Activated CD8-positive, alpha-beta memory T cell treated with anti-CD3 and anti-CD28 coated beads for 48 hours (primary cell): ENCODE measurements at regions not wholly inside any gene's neighbourhood (a gene's known extent, or its start where the extent isn't known, plus 50 kb on each side); places are given as distances from the start of the nearest gene placed in this dataset.

Source experiments
- DNase-seq, 3 experiments: peaks; one replicate each; pipeline ENCODE4 v3.0.0-alpha.2; 2020; ENCODE audit warnings: low read depth in 2 of 3, low spot score in 2 of 3

DNA sequence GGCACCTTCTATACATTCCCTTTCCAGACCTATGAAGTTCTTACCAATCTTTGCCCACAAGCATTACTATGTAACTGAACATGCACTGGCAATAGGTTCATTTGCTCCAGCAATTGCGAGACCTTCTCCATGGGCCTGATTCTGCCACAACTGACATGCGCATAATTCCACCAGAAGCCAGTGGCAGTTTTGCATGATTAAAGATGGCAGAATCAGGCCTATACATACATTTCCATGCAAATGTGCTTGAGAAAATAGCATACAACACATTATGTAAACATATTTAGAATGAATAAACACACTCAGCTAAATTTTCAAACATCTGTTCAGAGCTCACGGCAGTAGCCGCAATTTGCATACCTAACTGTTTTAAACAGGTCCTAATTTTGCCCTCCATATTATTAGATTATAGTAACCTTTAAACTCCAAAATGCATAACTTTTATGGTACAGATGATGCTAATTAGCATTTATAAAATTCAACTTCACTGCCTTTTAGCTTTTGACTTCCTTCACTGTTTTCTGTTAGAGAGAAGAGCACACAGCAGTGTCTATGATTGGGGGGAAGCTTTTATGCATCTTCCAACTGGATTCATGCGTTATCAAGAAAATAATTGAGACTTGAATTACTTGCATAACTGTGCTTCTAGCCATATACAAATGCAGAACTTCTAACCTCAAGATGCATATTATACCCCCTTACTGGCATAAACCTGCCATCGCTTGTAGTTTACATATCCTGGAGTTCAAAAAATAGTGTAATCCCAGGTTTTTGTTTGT, 155.3 kb upstream of the CDH19 start:
- no peak for DNase-seq

DNA sequence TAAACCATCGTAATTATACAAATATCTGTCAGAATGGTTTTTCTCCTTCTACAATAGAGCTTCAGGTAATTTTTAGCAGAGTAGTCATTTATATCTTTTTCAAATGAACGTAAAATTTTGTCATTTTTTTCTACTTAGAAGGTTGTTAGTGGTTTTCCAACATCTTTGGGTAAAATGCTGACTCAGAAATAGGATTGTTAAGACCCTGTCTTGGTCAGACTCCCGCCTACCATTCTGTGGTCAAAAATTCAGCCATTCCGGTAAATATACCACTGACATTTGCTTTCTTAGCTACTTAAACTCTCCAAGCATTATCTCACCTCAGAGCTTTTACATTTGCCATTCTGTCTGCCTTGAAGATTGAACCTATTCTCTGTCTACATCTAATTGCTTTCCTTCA, 154.1 kb upstream of the CDH19 start:
- DNase-seq: no peak

DNA sequence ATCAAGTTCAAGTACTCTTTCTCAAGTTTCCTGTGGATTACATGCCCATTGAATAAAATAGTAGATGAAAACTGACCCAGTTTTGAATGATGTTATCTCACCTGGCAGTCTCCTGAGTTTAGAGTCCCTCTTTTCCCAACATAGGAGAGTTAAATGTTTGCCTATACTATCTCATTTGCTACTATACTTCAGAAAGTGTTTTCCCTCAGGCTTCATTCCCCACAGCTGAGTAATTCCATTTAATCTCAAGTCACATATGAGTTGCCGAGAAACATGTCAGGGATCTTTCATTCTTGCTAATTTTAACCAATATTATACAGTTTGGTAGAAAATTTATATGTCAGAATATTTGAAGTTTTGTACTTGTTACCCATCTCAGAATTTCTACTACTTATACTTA, 150.4 kb upstream of the CDH19 start:
- no peak for DNase-seq

DNA sequence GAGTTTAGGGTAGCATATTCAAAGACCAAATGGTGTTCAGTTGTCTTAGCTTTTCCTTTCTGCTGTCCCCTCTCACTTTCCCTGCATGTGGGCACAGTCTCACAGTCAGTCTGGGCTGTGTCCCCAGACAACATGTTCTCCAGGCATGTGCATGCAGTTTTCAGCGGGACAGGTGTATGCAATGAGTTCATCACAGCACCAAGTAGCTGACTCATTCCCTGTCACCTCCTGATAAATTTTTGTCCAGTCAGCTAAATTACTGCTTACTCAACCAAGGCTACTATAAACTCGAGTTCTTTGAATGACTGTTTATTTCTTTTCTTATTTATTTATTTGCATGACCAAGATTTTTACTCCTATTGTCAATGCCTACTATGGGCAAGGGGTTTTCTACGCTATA, 148.8 kb upstream of the CDH19 start:
- no peak for DNase-seq

DNA sequence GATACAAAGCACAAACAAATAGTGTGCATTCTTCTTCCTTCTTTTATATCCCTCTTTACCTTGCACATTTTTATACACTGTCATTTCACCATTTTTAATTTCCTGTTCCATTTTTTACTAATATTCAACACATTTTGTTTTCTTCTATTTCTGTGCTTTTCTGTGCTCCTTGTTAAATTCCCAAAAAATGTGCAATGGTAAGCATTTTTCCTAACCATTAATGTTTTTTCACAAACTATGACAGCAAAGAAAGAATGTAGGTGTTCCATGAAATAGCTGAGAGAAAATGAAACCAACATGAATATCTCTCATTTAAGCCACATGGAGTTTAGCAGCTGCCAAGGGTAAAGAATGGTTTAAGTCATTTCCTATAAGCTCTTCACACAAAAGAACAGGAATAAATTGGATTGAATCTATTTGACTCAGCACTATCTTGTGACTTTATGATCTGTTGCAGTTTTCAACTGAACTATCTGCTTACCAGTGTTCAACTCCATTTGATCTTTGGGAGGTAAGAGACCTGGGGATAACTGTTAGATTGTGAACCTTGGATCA, 145.7 kb upstream of the CDH19 start:
- no peak for DNase-seq

DNA sequence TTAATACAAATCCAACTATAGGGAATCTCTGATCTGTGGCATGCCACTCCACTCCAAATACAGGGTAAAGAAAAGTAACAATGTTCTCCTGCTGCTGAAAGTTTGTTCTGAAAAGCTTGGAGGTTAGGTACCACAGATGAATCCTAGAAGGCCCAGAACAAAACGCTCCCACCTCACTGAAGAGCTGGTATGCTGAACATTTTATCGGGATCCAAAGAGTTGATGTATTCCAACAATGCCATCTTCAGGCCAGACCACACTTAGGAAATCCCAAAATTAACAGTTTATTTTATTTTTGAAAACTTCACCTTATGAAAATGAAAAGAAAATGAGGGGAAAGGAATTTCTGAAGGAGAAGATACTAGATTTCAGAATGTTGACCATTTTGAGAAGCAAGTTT, 145.1 kb upstream of the CDH19 start:
- no peak for DNase-seq

DNA sequence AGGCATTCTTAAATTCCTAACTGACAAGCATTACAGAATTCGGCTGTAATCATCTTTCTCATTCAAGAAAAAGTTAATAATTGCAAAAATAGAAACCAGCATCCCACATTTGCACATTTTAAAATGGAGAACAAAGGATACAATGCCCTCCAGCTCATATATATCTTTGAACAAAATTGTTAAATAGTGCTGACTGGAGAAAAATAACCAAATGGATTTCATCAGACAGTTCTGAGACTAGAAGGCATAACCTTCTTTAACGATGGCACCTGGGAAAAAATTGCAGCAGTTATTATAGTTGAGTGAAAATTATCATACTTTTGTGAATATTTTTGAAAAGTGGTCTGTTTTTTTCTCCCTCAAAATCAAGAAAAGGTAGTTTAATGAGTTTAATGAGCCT, 138.9 kb upstream of the CDH19 start:
- DNase-seq: no peak

DNA sequence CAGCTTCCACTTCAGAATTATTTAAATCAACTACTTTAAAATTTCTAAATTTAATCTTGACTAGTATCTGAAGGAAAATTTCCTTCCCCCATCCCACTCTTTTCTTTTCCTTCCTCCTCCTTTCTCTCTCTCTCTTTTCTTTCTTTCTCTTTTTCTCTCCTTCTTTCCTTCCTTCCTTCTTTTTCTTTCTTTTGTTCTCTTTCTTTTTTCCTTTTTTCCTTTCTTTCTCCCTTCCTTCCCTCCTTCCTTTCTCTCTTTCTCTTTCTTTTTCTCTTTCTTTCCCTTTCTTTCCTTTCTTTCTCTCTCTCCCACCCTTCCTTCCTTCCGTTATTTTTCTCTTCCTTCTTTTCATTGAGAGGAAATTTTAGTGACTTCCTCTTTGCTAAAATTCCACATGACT, 132.0 kb upstream of the CDH19 start:
- no peak for DNase-seq

DNA sequence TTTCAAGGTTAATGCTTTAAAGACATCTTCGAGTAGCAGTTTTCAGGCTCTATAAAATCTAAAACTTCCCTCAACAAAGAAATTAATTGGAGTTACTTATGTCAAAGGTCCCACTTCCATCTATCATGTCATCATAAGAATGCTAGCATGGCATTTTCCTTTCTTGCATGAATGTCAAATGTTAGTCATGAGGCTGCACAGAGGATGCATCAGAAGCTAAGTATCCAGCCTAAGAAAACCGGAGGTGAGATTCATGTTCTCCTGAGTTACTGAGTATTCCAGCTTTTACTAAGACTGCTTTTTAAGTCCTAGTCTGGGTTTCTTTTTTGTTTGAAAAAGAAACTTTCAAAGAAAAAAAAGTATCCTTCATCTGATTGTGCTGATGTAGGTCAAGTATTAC, 130.6 kb upstream of the CDH19 start:
- no peak for DNase-seq

DNA sequence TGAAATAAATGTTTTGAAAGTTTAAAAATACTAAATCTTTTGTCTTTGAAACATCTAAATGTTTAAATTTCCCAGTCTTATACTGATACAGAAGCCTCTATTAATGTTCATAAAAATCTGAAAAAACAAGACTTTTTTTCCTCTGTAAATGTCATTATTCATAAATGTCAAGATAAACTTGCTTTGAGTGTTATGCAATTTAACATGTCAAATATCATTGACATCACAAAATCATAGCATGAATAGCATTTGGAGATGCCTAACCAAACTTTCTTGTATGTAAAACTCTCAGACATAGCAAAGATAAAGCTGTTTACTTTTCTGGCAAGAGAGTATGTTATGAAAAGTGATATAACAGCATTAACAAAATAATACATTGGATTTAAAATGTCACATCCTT, 128.0 kb upstream of the CDH19 start:
- DNase-seq: no peak

DNA sequence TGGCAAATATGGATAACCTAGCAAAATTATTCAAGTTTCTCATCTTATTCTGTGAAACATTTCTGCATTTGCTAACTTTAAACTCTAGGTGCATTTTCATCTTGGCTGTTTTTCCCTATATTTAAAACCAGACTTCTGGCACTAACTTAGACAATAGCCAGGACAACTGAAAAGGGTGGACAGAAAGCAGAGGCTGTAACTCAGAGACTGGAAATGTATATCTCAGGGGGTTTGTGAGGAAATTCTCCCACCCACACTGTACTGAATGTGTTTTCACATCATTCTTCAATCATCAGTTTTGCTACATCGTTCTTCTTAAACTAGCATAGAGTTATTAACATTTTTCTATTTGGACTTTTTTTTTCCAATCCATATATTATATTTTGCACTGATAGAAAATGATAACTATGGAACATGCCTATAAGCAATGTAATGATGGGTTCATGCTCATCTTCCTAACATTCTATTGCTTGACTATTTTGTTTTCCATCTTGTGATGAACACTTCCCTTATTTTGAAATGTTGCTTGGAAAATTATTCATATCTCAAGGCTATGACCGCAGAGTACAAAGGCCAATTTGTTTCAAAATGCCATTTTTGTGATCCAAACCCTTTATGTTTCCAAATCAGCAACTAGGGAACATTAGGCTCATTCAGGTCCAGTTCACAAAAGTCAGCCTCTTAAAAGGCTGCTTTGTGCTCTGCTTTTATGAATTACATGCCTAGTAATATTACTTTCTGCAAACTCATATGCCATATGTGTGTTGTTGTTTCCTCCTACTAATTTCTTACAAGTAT, 125.8 kb upstream of the CDH19 start:
- DNase-seq: no peak

DNA sequence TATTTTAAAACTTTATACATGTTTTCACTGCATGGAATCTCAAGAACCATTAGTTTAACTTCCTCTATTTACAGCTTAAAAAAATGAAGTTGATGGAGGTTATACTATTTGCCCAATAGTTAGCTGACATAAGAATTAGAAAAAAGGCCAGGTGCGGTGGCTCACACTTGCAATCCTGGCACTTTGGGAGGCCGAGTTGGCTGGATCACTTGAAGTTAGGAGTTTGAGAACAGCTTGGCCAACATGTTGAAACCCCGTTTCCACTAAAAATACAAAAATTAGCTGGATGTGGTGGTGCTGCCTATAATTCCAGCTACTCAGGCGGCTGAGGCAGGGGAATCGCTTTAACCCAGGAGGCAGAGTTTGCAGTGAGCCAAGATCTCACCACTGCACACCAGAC, 125.1 kb upstream of the CDH19 start:
- no peak for DNase-seq

DNA sequence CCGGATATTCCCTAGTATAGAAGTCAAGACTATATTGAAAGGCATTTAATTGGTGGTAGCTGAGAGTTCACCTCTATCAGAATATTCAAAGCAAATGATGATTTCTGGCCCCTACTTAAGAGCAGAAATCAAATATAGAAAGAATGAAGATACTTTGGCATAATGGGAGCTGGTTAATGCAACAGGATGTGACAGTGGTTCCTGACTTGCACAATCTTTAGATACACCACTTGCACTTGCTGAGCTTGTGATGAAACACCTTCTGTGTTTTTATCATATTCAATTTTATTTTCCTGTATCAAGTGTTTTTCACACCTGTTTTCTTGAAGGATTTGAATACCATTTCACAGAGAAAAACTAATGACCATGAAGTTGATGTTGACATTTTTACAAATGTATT, 124.1 kb upstream of the CDH19 start:
- DNase-seq: no peak

DNA sequence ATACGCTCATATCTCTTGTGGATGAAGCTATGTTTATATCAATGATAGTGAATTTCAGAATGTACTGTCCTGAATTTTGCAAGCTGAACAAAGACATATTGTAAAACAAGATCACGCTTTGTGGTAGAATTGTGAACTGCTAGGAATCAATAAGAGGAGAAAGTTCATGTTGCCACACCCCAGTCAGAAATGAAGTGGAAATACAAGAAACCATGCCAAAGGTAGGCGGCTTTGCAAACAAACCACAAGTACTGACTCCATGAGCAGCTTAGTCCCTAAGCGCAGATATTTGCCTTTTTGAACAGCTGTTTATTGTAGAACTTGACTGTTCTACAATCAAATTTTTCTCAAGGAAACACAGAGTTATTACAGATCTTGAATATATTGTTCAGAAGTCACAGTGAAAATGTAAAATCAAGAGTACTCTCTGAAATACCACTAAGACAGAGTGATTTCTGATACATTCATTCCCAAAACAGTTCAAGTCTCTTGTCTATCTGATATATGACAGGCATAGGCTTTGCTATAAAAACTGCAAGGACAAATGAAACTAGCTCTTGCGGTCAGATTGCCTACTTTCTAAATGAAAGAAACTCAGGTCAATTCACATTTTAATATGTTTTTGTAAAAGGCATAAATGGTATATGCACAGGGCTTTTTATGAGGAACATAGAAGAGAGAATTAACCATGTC, 120.9 kb upstream of the CDH19 start:
- DNase-seq: no peak

DNA sequence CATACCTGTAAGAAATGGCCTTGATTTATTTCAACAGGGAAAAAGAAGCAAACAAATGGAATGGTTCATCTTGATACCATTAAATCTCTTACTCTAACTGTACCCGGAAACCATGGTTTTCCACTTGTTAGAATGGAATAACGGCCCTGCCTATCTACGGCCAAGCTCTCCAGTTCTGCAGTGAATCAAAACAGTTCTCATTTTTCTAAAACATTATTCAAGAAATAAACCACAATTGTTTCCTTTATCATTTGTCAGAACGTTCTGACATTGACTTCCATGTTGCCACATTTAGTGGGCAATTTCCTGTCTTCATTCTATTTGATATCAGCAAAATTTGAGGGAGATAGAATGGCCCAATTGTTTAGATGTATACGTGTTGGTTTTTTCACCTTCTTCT, 118.8 kb upstream of the CDH19 start:
- no peak for DNase-seq

DNA sequence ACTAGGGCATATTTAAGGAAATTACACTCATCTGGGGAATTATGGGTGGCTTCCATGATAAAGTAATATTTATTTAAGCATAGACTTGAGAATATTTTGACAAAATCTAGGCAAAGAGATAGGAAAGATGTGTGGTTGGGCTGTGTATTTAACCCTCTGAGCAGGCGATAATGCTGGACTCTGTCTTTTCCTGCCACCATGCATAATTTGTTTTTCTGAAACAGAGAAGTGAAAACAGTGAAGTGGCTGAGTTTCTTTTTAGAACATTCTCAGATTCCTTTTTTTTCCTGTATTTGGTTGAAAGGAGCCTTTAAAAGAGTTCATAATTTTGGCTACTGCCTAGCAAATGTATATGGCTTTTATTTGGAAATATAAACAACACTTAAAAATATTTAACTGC, 104.8 kb upstream of the CDH19 start:
- DNase-seq: no peak

DNA sequence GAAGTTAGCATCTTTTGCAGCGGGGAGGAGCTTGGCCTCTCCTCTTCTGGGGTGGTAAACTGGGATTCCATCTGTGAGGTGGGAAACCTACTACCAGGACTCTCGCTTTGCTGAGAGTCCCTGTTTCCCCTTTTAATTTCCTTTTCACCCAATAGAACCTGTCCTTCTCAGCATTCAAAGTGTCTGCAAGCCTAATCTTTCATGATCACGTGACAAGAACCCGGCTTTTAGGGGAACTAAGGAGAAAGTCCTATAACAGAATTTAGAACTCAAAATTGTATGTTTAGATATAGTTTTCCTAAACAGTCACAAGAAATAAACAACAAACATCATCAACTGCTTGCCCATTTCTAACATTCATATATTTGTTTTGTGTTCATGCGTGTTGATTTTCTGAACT, 103.6 kb upstream of the CDH19 start:
- DNase-seq: no peak

DNA sequence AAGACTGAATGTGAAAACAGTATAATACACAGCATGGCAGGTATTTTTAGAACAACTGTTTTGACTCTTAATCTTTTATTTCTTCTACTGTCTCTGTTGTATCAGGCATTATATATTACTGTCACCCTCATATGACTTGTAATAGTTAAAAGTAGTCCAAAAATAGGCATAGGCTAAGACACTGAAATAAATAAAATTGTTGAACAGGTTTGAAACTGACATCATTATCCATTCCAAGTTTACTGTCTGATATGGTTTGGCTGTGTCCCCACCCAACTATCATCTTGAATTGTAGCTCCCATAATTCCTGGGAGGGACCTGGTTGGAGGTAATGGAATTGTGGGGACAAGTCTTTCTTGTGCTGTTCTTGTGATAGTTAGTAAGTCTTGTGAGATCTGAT, 91.4 kb upstream of the CDH19 start:
- DNase-seq: no peak

DNA sequence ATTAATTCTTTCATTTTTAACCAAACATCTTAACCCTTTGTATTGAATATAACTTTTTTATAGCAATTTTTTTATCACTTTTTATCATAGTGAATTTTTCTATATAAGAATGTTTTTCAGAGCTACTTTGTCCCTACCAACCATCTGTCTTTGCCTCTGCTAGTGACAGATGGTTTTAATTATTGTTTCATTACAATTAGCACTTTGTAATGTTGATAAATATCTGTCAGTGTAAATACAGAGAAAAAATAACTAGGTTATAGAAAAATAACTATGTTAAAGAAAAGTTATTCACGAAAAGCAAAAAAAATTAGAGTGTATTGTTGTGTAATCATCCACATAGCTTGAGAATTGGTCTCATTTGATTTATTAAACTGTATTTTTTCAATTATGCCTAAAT, 91.0 kb upstream of the CDH19 start:
- DNase-seq: no peak

DNA sequence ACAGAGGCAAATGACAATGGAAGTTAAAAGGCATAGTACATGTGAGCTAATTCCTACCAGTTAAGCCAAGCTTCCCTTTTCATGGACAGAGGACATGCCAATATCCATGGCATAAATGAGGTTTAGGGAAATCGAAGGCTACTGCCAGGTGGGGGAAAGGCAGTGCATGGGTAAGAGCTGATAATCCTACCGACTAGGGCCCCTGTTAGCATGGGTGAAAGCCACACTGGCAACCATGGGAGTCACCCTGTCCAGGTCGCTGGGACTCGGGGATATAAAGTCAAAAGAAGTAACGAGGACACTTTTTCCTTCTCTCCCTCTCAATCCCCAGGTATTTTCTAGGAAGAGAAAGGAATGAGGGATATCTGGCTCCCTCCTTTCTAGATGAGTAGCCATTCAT, 83.7 kb upstream of the CDH19 start:
- DNase-seq: no peak

DNA sequence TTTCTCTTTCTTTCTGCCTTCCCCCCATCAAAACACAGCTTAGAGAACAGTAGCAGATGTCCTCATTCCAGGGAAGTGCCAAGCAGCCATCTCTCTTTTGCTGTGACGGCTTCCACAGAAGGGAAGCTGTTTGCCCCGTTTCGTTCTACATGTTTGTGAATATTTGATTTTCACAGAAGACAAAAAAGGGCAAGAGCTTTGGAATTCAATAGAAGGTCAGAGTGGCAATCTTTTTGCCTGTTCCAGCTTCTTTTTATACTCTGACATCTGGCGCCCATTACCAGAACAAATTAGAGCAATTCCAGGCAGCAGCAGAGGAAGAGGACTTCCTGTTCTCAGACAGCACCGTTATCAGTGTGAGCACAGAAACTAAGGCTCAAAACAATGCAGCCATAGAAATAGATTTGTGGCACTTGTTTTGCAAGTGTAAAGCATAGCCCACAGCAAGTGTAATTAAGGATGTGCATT, 79.0 kb upstream of the CDH19 start:
- no peak for DNase-seq

DNA sequence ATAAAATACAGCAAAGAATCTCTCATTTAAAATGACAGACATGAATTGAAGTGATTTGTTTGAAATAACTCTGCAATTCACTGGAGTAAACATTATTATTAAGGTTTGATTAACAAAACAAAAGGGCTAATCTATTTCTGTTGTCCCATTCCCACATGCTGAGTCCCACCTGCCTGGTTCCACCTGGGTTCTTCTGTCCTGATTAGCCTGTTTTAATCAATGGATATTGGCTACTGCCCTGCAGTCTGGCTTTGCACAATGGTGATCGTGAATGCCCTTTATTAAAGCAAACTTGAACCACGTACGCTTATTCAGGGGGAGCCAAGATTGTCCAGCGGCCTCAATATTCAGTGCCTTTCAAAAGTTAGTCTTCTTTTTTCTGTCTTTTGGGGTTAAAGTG, 72.8 kb upstream of the CDH19 start:
- no peak for DNase-seq
